Left ventricle myocardium inferior (tissue), 1 donor: ENCODE measurements at regions not wholly inside any gene's neighbourhood (a gene's known extent, or its start where the extent isn't known, plus 50 kb on each side); places are given as distances from the start of the nearest gene placed in this dataset.

ENCODE experiments used
- DNase-seq: peaks from one replicate; pipeline ENCODE4 v3.0.0-alpha.2; 2020
- H3K27ac ChIP-seq: fragments of 200-600 bp; replicated peaks from 2 replicates; pipeline ENCODE4 v1.8.0; 2021
- H3K27me3 ChIP-seq: fragments of 200-600 bp; 2 replicates; pipeline ENCODE4 v1.8.0; 2021; ENCODE audit warnings: low read depth
- H3K36me3 ChIP-seq: fragments of 200-600 bp; 2 replicates; pipeline ENCODE4 v1.8.0; 2021
- H3K4me1 ChIP-seq: fragments of 200-600 bp; 2 replicates; pipeline ENCODE4 v1.8.0; 2021
- H3K4me3 ChIP-seq: fragments of 200-600 bp; 2 replicates; pipeline ENCODE4 v1.8.0; 2021; ENCODE audit warnings: mild to moderate bottlenecking, moderate library complexity
- H3K9me3 ChIP-seq: fragments of 200-600 bp; replicated peaks from 2 replicates; pipeline ENCODE4 v1.8.0; 2021
- CTCF ChIP-seq: fragments of 200-600 bp; IDR thresholded peaks from 2 replicates; pipeline ENCODE4 v1.8.0; 2021; ENCODE audit warnings: antibody characterized with exemption, mild to moderate bottlenecking, borderline replicate concordance
- intact Hi-C: fragments of 100-400 bp; cut with micrococcal nuclease; formaldehyde crosslinking; loops from one replicate; pipeline ENCODE4 v1.11.0; 2022
- donor health status: DM: no; HTN: yes; CAD: no; lungs with severe emphysema.

- no peak for TF ChIP-seq CTCF
- Histone ChIP-seq H3K36me3 (no peaks in the 10 kb centered on the region), H3K27ac (no peak overlapping the region), H3K4me1 (no peaks in the 10 kb centered on the region), H3K9me3 (no peaks in the 10 kb centered on the region), H3K27me3 (peaks cover 5% of the 10 kb centered on the region), H3K4me3 (no peak overlapping the region)
- intact Hi-C loops = no loop called here
- no peak for DNase-seq
These were observed 310.7 kb downstream of the SFMBT2 start for GRCh38 chr10:7100032-7100702.

DNA sequence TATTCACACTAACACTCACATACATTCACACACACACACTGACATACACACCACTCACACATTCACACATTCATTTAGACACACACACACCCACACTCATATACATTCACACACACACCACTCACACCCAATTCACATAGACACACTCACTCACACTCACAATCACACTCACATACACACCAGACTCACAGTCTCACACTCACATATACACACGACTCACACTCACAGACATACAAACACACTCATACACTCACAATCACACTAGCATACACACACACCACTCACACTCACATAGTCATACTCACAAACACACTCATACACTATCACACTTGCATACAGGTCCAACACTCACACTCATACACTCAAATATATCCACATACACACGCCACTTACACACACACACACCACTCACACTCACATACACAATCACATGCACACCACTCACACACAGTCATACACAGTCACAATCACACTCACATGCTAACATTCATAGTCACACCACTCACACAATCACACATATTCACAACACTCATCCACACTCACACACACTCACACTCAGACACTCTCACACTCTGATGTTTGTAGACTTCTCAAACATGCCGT, 312.6 kb downstream of the SFMBT2 start:
- Histone ChIP-seq H3K36me3 (no peaks in the 10 kb centered on the region), H3K27ac (no peak overlapping the region), H3K4me1 (no peaks in the 10 kb centered on the region), H3K27me3 (peaks cover 9% of the 10 kb centered on the region), H3K4me3 (no peak overlapping the region), H3K9me3 (no peaks in the 10 kb centered on the region)
- no peak for TF ChIP-seq CTCF
- intact Hi-C loops = no loop called here
- DNase-seq = no peak

DNA sequence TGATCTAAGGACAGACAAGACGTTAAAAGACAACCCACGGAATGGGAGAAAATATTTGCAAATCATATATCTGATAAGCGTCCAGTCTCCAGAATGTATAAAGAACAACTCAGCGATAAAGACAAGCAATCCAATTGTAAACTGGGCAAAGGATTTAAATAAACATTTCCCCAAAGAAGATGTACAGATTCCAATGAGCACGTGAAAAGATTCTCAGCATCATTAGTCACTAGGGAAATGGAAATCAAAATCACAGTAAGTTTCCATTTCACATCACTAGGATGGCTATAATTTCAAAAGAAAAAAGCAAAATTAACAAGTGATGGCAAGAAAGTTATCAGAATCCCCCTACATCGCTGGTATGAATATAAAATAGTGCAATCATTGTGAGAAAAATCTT, 316.1 kb downstream of the SFMBT2 start:
- Histone ChIP-seq H3K27me3 (peaks cover 9% of the 10 kb centered on the region), H3K9me3 (no peaks in the 10 kb centered on the region), H3K4me1 (no peaks in the 10 kb centered on the region), H3K27ac (no peak overlapping the region), H3K36me3 (no peaks in the 10 kb centered on the region), H3K4me3 (no peak overlapping the region)
- intact Hi-C loops = no loop called here
- no peak for TF ChIP-seq CTCF
- no peak for DNase-seq

GRCh38 chr10:7093368-7093767, 317.5 kb downstream of the SFMBT2 start:
- DNase-seq = no peak
- no peaks in the 10 kb centered on the region for H3K36me3 ChIP-seq
- H3K27me3 ChIP-seq = peaks cover 9% of the 10 kb centered on the region
- H3K4me3 ChIP-seq = no peak overlapping the region
- intact Hi-C loops = no loop called here
- H3K4me1 ChIP-seq = no peaks in the 10 kb centered on the region
- TF ChIP-seq CTCF = no peak
- no peak overlapping the region for H3K27ac ChIP-seq
- no peaks in the 10 kb centered on the region for H3K9me3 ChIP-seq

GRCh38 chr10:7092603-7093002, 318.2 kb downstream of the SFMBT2 start:
- intact Hi-C loops = no loop called here

More at GRCh38 chr10:7092603-7093002, 318.2 kb downstream of the SFMBT2 start:
- Histone ChIP-seq H3K4me3 (no peak overlapping the region), H3K9me3 (no peaks in the 10 kb centered on the region), H3K4me1 (no peaks in the 10 kb centered on the region), H3K27me3 (peaks cover 9% of the 10 kb centered on the region), H3K36me3 (no peaks in the 10 kb centered on the region), H3K27ac (no peak overlapping the region)
- no peak for TF ChIP-seq CTCF
- DNase-seq = no peak
